Testis (tissue), 2 donors: ENCODE measurements at regions not wholly inside any gene's neighbourhood (a gene's known extent, or its start where the extent isn't known, plus 50 kb on each side); places are given as distances from the start of the nearest gene placed in this dataset.

Source experiments
- DNase-seq: peaks from one replicate; pipeline ENCODE4 v3.0.0-alpha.2; 2019
- H3K27ac ChIP-seq, 2 donors: fragments of 200-600 bp; sonication (generic); one replicate each; pipeline ENCODE4 v1.5.1; 2019
- H3K27me3 ChIP-seq: fragments of 200-600 bp; sonication (generic); one replicate; pipeline ENCODE4 v1.5.1; 2019
- H3K36me3 ChIP-seq: fragments of 200-600 bp; sonication (generic); one replicate; pipeline ENCODE4 v1.5.1; 2017; ENCODE audit warnings: low read depth; ENCODE audit errors: missing control alignments
- H3K4me1 ChIP-seq: fragments of 200-600 bp; sonication (generic); one replicate; pipeline ENCODE4 v1.5.1; 2019
- H3K4me3 ChIP-seq, 2 donors: fragments of 200-600 bp; sonication (generic); one replicate each; pipeline ENCODE4 v1.5.1; 2017 to 2019
- H3K9me3 ChIP-seq: fragments of 200-600 bp; sonication (generic); one replicate; pipeline ENCODE4 v1.5.1; 2017
- POLR2A ChIP-seq: fragments of 450-650 bp; IDR thresholded peaks from one replicate; pipeline ENCODE4 v1.6.1; 2017; ENCODE audit warnings: antibody characterized with exemption, mild to moderate bottlenecking, moderate library complexity
- WGBS, 2 donors: methylation state at CpG; one replicate each; pipeline ENCODE4 v1.1.5; 2018; 5-methylcytosine and 5-hydroxymethylcytosine counted together
- intact Hi-C: fragments of 100-400 bp; cut with DNase I; formaldehyde crosslinking; loops from one replicate; pipeline ENCODE4 v1.15.1; 2023; ENCODE audit warnings: low total_unique reads
- TF ChIP-seq, protein P1 (sequence below), 3 experiments: fragments of 450-650 bp in 2 of 3; fragments of 200-600 bp in 1 of 3; sonication (generic) in 1 of 3; IDR thresholded peaks; one replicate each; pipeline ENCODE4 v1.5.1; 2016 to 2019; ENCODE audit warnings: antibody characterized with exemption in 3 of 3, mild to moderate bottlenecking in 2 of 3, moderate library complexity in 1 of 3

DNA sequence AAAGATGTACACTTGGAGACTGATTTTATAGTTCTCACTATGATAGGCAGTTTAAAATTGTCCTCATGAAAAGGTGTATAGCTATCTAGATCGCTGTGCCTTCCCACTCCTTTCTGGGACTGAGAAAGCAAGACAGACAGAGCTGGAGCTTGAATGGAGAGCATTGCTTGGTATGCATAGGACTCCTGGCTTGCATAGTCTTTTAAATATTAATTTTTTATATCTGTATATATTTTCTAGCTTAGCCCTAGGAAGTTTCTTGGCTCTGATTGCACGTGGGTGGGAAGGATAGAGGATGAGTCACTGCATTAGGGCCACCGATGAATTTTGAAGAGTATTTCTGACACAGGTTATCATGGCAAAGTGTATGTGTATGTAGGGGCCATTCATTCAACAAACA is 150.0 kb upstream of the SPACA1 start:
- DNase-seq: no peak
- H3K36me3 ChIP-seq: no peaks in the 10 kb centered on the region
- peaks cover 3% of the 10 kb centered on the region for H3K27me3 ChIP-seq
- H3K9me3 ChIP-seq: no peaks in the 10 kb centered on the region
- WGBS, 2 donors: 36 to 53% methylated on average over 3 of the region's 3 CpGs
- intact Hi-C loops: no loop called here
- no peak overlapping the region for H3K4me3 ChIP-seq
- no peaks in the 10 kb centered on the region for H3K4me1 ChIP-seq
- no peak overlapping the region for H3K27ac ChIP-seq
- no peak for TF ChIP-seq POLR2A
- TF ChIP-seq, protein P1, sequence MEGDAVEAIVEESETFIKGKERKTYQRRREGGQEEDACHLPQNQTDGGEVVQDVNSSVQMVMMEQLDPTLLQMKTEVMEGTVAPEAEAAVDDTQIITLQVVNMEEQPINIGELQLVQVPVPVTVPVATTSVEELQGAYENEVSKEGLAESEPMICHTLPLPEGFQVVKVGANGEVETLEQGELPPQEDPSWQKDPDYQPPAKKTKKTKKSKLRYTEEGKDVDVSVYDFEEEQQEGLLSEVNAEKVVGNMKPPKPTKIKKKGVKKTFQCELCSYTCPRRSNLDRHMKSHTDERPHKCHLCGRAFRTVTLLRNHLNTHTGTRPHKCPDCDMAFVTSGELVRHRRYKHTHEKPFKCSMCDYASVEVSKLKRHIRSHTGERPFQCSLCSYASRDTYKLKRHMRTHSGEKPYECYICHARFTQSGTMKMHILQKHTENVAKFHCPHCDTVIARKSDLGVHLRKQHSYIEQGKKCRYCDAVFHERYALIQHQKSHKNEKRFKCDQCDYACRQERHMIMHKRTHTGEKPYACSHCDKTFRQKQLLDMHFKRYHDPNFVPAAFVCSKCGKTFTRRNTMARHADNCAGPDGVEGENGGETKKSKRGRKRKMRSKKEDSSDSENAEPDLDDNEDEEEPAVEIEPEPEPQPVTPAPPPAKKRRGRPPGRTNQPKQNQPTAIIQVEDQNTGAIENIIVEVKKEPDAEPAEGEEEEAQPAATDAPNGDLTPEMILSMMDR (IDR thresholded peaks at IDR 0.05): no peak

DNA sequence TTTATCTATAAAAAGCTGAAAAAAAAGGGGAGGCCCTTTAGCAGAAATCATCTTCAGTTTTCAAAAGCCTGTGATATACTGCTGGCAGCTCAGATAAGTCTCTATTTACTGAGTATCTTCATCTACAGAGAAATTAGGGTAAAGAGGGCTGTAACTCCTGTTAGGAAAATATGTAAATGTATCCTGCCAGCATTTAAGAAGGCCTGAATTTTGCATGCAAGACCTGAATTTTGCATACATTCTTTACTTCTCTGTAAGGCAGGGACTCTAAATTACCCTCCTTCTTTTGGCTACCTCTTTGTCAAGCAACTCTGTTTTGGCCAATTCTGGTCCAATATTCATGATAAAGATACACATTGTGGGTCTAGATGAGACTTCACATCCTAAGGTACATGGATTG is 150.6 kb upstream of the SPACA1 start:
- H3K27ac ChIP-seq: no peak overlapping the region
- DNase-seq: no peak
- H3K4me3 ChIP-seq: no peak overlapping the region
- intact Hi-C loops: no loop called here
- H3K9me3 ChIP-seq: no peaks in the 10 kb centered on the region
- no peaks in the 10 kb centered on the region for H3K4me1 ChIP-seq
- H3K36me3 ChIP-seq: no peaks in the 10 kb centered on the region
- no peak for TF ChIP-seq POLR2A
- TF ChIP-seq, protein P1 (IDR thresholded peaks at IDR 0.05): no peak
- H3K27me3 ChIP-seq: peaks cover 3% of the 10 kb centered on the region

DNA sequence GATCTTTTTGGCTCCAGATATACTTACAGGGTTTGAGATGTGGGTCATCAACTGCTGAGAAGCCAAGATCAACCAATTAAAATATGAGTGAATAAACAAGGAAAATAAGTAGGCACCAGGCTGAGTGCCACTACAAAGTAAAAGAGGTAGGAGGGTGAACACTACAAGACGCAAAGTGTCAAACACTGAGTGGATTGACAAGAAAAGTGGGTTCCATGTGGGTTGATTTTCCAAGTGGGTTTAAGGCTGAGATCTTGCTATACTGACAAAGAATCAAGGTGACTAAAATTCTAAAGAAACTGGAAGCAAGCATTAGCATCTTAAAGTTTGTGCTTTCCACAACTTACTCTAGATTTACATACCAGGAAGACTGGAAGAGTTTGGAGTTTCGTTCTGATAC is 160.4 kb upstream of the SPACA1 start:
- no peak overlapping the region for H3K27ac ChIP-seq
- no peaks in the 10 kb centered on the region for H3K4me1 ChIP-seq
- no peaks in the 10 kb centered on the region for H3K36me3 ChIP-seq
- no peak for DNase-seq
- intact Hi-C loops: no loop called here
- H3K4me3 ChIP-seq: no peak overlapping the region
- no peaks in the 10 kb centered on the region for H3K9me3 ChIP-seq
- H3K27me3 ChIP-seq: no peaks in the 10 kb centered on the region
- TF ChIP-seq, protein P1 (IDR thresholded peaks at IDR 0.05): no peak
- no peak for TF ChIP-seq POLR2A
- 89 to 98% methylated on average over 2 of the region's 2 CpGs for WGBS, 2 donors

DNA sequence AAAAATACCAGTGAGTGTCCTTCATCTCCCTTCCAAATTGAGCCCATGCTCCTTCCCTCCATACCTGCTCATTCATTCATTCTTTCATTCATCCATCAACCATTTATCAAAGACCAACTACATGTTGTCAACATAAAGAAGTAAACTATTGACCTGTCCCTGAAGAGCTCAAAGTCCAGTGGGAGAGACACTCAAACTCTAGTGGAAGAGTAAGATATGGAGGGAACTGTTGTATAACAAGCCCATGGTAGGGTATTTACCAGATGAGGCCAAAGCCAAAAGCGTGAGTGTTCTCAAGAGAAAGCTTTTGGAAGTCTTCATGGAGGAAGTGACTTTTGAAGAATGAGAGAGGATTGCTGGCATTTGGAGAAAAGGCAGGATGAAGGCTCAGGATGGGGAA is 163.4 kb upstream of the SPACA1 start:
- TF ChIP-seq, protein P1 (IDR thresholded peaks at IDR 0.05): no peak
- TF ChIP-seq POLR2A: no peak
- no peaks in the 10 kb centered on the region for H3K4me1 ChIP-seq
- H3K9me3 ChIP-seq: no peaks in the 10 kb centered on the region
- 92 to 95% methylated on average over 1 of the region's 1 CpG for WGBS, 2 donors
- H3K4me3 ChIP-seq: no peak overlapping the region
- H3K36me3 ChIP-seq: no peaks in the 10 kb centered on the region
- intact Hi-C loops: no loop called here
- H3K27ac ChIP-seq: no peak overlapping the region
- no peaks in the 10 kb centered on the region for H3K27me3 ChIP-seq
- DNase-seq: no peak

DNA sequence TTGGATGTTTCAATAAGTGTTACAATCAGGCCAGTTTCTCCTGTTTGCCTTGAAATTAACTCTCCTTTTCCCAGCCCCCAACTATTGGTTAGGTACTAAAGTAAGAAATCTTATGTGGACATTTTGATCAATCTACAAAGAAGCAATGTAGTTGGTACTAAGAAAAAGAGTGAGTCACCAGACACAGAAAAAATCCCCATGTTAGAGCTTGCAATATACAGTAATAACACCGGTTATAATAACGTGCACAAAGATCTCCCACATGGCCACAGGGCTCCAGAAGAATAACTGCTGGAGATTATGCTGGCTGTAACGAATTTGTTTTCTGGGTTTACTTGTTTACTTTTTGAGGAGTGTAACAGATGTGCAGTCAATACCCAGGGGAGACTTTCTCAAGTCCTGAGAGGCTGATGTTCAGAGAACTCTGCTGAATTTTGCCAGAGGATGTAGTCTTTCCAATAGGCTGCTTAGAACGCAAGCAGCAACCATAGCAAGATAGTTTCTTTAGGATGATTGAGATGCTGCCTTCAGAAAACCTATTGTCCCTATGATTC is 166.2 kb upstream of the SPACA1 start:
- H3K4me1 ChIP-seq: no peaks in the 10 kb centered on the region
- WGBS, 2 donors: 55 to 67% methylated on average over 4 of the region's 4 CpGs
- no peak for DNase-seq
- intact Hi-C loops: no loop called here
- no peak overlapping the region for H3K4me3 ChIP-seq
- H3K27me3 ChIP-seq: no peaks in the 10 kb centered on the region
- H3K9me3 ChIP-seq: no peaks in the 10 kb centered on the region
- H3K27ac ChIP-seq: no peak overlapping the region
- H3K36me3 ChIP-seq: no peaks in the 10 kb centered on the region
- TF ChIP-seq POLR2A: no peak
- TF ChIP-seq, protein P1 (IDR thresholded peaks at IDR 0.05): no peak
